SU-DHL-6 (cell line): ENCODE measurements at regions not wholly inside any gene's neighbourhood (a gene's known extent, or its start where the extent isn't known, plus 50 kb on each side); places are given as distances from the start of the nearest gene placed in this dataset.

Experiments
- CTCF ChIP-seq: fragments of 200-600 bp; sonication (generic); IDR thresholded peaks from one replicate; pipeline ENCODE4 v1.5.1; 2017; ENCODE audit warnings: antibody characterized with exemption, mild to moderate bottlenecking, low read length, moderate library complexity; ENCODE audit not compliant: insufficient read depth, poor library complexity, severe bottlenecking
- EZH2phosphoT487 ChIP-seq: fragments of 200-600 bp; sonication (generic), shearing (Covaris generic); conservative IDR thresholded peaks from 2 replicates; pipeline ENCODE4 v1.6.1; 2018; ENCODE audit warnings: mild to moderate bottlenecking, antibody characterized with exemption, low read length, moderate library complexity, mixed read lengths

GRCh38 chr6:3928111-3928510, 78.9 kb downstream of the FAM50B start:
- TF ChIP-seq CTCF: no peak
- TF ChIP-seq EZH2phosphoT487: no peak
